RPMI7951 (cell line): ENCODE measurements at regions not wholly inside any gene's neighbourhood (a gene's known extent, or its start where the extent isn't known, plus 50 kb on each side); places are given as distances from the start of the nearest gene placed in this dataset.
A peak's percentile ranks its signal among the peaks of the same experiment; 100 is the strongest.
"Not testable (repeated sequence)": the region's sequence is repeated elsewhere in the genome, so short reads cannot be mapped to it uniquely, and the experiment has no call there.

Experiments used
- DNase-seq: peaks from one replicate; pipeline ENCODE4 v3.0.0-alpha.2; 2012; ENCODE audit warnings: low read depth

DNA sequence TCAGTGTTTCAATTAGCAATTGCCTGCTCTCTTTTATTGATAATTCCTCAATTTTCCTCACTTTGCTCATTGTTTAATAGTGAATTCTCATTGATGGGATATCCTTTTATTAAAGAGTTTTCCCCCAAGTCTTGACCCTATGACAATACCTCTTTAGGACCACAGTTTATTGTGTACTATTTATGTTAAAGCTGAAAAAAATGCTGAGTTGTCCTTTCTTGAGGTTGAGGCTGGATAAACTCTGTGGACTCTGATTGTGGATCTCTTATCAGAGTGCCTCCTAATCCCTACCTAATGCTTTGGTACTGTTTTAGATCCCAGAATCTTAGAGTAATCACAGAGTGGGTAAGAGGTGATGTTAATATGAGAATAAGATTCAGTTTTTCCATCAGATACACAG, 416.3 kb upstream of the GBE1 start:
- DNase-seq = no peak

DNA sequence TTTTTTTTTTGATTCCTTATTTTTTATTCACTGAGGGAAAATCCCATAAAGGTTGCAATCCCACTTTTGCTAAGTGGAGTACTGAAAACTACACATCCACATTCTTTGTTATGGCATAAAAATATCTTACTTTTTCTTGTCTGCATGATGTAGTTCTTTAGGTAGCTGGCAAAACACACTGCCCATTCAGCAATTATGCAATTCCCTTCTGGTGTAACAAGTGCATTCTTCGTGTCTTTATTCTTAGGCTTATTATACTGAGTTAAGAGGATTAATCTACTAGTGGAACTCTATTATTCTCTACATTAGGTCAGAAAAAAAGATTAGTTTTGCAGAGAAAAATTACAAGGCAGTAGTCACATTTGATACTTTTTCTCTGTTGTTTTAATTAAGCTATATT, 403.8 kb upstream of the GBE1 start:
- DNase-seq = no peak

DNA sequence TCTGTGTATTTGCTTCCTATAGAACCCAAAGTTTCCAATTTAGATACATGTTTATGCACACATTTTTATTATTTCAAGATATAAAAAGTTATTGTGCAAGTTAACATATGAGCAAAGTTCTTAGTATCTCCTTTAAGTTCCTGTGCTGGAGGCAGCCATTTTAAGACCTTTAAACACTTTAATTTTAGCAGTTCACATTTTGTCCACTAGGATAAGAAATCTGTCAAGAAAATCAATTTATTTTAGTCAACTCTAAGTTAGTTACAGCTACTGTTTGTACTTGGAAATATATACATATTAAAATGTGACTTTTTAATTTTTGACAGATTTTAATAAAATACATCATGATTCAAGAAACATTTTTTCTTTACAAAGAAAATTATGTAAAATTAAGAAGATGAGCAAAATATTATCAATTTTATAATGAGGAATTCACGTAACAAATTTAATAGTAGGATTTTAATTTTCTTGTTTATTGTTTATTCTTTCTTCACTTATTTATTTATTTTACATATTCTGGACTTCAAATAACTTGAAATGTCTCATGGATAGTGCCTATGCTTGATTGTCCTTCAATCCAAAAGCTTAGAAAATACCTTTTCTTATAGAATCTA, 402.6 kb upstream of the GBE1 start:
- DNase-seq = peak; percentile 2

DNA sequence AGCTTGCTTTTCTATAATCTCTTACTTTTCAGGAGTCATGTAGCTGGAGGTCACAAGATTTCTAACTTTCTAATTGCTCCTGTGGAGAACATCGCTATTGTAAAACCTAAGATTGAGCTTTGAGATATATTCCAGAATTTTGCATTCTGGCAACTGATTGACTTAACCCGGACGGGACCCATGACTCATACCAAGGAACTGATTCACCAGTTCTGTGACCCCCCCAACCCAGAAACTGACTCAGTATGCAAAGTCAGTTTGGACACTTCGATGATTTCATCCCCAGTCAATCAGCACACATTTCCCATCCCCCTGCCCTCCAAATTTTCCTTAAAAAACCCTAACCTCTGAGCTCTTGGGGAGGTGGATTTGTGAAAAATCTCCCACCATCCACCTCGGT, 396.5 kb upstream of the GBE1 start:
- peak; percentile 56 for DNase-seq

DNA sequence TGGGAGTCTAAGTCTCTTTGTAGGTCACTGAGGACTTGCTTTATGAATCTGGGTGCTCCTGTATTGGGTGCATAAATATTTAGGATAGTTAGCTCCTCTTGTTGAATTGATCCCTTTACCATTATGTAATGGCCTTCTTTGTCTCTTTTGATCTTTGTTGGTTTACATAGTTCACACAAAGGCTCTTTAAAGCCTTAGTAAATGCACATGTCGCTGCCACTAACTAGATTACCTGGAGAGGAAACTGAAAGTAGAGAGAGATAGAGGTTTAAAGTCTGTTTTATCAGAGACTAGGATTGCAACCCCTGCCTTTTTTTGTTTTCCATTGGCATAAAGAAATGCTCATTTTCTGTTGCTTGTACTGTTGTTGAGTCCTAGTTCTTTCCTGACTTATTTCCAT, 392.4 kb upstream of the GBE1 start:
- not testable (repeated sequence) for DNase-seq

DNA sequence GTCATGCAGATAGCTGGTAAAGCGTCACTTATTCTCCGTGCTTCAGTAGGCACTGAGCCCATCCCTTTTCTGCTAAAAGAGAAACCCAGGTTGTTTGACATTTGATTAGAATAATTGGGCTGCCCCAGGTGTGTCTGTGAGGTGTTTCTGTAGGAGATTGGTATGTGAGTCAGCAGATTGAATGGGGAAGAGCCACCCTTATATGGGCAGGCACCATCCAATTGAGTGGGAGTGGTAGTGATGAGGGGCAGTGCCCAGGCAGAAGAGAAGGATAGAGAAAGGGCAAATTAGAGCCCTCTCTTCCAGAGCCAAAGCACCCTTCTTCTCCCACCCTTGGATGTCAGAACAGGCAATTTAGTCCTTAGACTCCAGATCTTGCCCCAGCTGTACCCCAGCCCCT, 384.3 kb upstream of the GBE1 start:
- no peak for DNase-seq

DNA sequence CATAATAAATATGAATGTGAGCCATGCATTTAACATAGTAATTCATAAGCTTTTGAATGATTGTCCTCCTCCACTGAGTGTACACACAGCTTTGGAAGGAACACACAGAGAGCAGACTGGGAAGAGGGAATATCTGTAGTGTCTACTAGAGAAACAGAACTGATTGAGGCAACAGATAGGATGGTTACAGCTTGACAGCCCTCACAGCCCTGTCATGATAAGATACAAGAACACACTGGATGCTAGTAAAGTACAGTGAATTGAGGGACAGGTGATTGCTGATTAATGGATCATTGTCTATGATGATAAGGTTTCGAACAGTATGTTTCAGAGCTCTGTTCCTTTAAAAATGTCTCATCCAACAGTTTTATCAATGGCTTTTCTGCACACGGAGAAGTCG, 383.4 kb upstream of the GBE1 start:
- no peak for DNase-seq

DNA sequence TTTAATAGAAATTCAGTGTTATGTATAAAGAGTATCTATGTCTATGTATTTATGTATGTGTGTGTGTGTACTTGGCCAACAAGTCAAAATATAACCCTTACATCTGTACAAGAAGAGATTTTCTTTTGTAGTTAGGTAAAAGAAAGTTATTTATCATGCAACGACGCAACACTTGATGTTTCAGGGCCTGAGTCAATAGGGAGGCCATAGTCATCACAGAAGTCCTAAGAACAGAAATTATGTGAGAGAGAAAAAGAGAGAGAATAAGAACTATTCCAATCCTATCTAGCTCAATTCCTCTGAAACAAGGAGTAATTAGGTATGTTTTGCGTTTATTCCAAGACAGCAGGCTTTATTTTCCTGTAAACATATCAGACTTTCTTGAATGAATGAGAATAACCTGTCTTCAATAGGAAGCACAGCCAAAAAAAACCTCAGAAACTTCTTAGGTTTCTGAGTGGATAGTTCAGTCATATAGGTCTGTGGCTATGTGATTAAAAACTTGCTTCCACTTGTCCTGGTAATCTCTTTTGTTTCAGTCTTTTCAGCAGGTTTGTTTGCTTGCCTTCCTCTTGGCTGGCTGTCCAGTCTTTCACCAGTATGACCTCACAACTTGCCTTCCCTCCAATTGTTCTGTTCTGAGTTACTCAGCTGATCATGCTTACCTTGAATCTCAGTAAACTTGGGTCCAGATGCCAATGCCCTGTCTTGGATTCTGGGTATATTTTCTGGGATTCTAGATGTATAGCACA, 382.4 kb upstream of the GBE1 start:
- DNase-seq = no peak

DNA sequence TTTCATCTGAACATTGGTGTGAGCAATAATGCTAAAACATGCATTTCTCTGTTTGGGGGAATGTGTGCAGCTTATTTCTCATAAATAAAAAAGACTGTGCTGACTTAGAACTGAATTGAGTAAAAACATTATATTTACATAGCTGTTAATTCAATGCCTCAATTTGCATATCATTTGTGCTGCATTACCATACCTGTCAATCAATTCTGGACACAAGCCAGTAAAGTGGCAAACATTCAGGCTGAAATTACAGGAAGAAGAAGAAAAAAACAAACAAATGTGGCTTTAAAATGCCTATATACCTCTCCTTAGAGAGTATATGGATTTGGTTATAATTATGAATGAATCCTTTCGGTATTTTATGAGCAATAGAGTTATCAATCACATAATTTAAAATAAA, 380.1 kb upstream of the GBE1 start:
- DNase-seq = no peak

DNA sequence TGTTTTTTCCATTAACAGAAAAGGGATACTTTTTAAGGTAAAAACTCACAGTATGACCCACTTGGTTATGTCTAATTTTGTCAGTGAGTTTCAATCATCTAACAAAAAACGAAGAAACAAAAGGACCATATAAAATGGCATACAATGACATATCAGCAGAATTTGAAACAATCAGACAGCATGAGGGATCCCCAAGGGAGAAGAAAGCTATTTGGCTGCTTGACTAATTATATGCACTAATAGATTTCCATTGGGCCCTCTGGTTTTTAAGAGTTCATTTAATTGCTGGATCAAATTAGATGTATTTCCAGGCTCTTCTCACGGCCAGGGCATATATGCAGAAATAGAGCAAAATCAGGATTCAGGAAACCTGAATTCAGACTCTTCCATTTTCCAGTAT, 376.4 kb upstream of the GBE1 start:
- no peak for DNase-seq

DNA sequence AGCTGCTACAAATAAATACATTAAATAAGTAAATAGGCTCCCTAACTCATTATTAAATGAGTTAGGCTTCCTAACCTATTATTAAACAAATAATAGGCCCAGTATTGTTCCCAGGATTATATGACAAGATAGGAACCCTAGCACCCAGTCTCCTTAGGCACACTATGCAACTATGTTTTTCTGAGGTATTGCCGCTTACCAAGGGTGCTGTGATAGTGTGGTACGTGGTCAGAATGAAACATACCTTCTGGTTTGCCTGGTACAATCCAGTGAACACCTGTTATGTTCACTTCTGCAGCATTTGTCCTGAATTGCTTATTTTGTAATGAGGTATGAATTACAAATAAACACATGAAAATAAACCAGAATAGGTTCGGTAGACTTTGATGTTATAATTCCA, 375.6 kb upstream of the GBE1 start:
- DNase-seq = no peak

DNA sequence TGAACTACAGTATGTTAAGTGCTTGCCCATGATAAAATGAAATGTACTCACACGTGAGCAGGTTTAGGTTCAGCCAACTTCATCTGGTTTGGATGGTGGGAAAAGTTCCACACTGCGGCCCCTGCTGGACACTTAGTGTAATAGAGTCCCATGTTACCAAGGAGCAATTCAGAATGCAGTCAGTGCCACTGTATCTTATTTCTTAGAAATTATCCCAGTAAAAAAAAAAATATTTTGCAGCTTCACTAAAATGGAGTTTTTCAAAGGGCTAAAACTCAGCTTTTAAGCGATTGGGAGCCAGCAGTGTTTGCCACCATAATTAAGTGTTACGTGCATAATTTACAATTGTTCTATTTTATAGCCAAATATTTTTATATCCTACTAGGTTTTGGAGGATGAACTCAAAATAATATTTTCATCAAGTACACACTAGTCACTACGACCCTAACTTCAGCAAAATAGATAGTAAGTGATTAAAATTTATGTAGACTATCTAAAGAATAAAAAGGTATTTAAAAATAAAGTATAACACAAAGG, 371.7 kb upstream of the GBE1 start:
- peak; percentile 50 for DNase-seq

DNA sequence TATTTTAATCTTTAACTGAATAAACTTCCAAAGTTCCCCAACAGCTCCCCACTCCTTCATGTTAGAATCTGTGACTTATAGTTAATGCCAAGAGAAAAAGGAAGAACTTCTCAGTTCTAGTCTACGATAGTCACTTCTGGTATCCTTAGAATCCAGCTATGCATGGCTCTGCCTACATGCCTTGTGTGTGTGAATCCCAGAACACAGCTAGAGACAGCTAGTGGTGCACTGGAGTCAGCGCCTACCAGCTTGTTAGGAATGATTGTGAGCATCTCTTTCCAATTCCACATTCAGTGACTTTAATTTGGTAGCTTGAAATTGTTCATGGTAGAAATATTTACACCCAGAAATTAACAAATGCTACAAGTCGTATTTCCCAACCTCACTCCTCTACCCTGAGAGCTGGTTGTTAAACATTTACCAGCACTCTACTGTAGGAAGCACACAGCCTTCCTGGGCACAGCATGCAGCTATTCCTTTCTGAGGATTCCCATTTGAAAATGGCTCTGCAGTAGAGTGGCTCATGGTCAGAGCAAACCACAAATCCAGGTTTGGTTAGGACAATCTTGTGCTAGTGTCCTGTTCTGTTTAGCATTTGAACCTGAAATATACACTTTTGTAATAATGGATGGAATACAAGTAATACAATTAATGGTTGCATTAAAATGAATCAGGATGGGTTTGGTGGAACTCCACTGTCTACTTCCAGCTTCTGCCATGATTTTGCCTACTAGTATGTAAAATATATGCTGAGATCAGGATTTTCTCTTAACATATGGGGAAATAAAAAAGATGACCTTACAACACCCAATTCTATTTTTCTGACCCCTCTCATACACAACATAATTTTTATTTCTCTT, 371.0 kb upstream of the GBE1 start:
- DNase-seq = no peak

DNA sequence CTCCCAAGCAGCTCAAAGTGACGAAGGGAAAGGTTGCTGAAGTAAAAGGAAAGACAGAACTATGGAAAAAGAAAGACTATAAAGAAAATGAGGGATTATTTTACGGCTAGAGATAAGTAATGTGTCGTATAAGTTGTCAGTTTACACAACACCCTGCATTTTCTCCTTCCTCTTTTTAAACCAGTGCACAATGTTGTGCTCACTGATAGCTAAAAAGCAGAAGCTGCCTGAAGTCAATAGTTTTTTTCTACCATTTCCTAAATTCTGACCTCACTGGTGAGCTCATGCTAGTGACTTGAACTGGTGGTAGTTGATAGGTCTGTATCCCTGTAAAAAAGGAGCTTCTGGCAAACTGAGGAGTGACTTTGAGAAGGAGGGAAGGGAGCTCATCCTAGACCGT, 368.6 kb upstream of the GBE1 start:
- no peak for DNase-seq

DNA sequence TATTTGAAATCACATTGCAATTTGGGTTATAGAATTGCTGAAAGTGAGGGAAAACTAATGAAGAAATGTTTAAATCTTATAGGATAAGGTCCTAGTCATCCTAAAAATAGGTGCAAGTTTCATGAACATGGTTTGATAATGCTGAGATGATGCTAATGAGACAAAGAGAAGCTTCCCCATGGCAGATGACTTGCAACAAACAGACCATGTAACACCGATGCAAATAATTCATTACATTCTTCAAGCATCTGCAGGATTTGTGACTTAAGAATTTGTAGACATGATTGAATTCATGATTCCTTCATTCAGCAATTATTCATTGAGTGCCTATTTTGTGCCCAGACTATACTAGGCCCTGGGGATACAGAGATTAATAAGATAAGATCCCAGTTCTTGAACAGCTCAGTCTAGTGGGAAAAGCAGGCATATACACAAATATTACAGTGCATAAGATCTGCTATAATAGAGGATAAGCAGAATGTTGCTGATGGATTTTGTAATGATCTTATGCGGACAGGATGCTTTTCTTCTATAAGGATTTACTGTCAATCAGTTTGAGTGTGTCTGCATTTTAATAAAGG, 367.9 kb upstream of the GBE1 start:
- no peak for DNase-seq

DNA sequence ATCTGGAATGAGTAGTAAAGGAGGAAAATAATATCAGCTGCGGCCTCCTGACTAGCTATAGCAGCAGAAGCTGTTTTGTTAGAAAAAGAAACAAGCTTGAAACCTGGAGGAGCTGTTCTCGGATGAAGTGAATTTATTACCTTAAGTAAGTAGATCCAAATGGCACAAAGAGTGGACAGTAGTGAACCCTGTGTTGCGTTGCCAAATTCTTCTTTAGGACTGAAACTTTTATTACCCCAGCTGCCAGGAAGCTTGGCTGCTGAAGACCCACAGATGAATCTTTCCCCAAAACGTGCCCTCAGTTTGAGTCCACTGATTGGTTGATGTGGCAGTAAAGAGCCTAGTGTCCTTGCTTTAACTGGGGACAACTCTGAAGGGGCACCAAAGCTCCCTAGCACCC, 366.8 kb upstream of the GBE1 start:
- DNase-seq = no peak

DNA sequence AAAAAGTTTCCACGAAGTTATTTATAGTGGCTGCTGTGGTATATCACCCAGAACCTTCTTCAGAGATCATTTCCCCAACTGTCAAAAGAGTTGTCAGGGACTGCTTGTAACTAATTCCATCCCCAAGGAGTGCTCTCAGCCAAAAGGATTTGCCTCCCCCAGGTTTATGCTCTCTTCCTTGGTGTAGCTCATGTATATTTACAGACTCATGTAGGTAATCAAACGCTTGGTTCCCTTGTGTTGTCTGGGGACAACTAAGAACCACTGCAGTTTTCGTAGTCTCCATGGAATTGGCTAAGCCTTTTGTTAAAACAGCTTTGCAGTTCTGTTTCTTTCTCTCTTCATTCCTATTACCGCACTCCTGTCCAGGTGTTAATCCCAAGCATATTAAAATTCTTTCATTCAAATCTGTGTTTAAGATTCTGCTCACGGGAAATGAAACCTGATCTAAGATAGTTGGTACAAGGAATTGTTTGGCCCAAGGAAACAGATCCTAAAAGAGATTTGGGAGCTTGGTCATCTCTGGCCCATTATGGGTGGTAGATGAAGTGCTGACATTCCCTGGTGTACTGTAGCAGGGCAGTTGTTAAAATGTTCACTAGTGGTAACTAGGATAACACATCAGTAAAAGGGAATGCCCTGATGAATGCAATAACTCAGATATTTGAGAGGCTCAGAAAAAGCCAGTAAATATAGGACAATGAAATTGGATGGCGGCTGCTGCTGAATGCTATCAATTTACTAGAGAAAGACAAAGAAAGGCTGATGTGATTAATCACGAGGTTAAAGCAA, 361.3 kb upstream of the GBE1 start:
- DNase-seq = no peak

DNA sequence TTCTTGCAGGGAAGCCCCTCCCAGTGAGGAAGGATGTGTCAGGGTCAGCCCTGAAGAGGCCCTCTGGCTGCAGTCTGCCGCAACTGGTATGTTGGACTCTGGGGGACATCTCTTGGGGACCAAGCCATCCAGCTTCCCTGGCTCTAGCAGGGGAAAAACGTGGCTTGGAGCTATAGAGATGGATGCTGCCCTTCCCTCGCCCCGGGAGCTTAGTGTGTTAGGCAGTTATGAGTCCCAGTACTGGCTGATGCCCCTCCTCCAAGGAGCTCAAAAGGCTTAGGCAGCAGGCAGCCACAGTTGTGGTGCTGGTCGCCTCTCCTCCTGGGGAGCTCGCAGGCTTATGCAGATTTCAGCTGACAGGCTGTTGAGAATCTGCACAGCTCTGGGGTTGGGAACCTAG, 353.1 kb upstream of the GBE1 start:
- no peak for DNase-seq

DNA sequence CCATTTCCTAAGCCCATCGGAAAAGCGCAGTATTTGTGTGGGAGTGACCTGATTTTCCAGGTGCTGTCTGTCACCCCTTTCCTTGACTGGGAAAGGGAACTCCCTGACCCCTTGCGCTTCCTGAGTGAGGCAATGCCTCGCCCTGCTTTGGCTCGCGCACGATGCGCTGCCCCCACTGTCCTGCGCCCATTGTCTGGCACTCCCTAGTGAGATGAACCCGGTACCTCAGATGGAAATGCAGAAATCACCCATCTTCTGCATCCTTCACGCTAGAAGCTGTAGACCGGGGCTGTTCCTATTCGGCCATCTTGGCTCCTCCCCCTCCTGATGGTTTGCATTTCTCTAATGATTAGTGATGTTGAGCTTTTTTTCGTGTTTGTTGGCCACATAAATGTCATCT, 349.3 kb upstream of the GBE1 start:
- not testable (repeated sequence) for DNase-seq

DNA sequence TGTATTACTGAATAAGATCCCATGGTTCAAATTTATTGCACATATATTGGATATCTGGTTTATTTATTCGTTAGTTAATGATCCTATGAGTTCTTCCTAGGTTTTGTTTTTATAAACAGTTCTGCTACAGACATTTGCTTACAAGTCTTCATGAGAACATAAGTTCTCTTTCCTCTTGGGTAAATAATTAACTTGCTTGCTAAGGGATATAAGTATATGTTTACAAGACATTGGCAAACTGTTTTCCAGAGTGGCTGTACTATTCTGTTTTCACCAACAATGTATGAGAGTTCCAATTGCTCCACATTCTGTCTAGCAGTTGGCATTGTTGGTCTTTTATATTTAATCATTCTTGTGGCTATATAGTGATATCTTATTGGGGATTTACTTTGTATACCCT, 341.8 kb upstream of the GBE1 start:
- DNase-seq = no peak

DNA sequence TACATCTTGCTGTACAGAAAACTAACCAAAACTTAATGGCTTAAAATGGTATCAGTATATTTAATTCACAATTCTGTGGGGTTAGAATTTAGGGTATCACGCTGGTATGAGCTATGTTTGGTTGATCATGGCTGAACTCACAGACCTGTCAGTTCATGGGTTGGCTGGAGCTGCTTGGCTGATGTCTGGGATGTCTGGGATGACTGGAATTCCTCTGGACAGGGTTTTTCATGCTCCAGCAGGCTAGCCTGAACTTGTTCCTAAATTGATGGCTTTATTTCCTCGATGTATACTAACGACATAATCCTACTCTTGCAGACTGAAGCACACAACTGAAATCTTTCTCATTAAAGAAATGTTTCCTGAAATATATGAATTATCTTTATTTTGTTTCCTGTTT, 338.9 kb upstream of the GBE1 start:
- DNase-seq = no peak

DNA sequence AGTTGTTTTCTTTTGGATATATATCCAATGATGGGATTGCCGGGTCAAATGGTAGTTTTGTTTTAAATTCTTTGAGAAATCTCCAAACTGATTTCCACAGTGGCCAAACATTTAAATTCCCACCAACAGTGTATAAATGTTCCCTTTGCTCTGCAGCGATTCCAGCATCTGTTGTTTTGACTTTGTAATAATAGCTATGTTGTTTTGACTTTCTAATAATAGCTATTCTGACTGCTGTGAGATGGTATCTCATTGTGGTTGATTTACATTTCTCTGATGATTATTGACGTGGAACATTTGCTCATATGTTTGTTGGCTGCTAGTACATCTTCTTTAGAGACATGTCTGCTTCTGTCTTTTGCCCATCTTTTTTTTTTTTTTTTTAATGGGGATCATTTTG, 332.2 kb upstream of the GBE1 start:
- no peak for DNase-seq
